ENCODE measurements at regions not wholly inside any gene's neighbourhood (a gene's known extent, or its start where the extent isn't known, plus 50 kb on each side); places are given as distances from the start of the nearest gene placed in this dataset.

DNA sequence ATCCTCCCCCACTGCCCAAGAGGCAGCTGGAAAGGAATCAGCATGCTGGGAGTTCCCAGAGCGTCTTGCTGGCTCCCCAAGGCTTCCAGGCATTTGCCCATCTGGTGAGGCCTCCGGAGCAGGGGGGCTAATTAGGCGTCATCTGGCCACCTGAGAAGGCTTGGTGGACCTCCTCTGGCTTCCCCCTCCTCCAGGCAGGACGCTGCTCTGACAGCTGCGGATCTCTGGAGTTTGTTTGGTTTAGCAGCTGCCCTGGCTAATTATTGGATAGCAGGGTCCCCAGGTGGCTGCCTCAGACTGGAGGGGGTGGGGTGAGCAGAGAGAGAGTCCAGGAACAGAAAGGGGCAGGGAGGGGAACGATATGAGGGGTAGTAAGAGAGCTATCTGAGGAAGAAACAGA, 425.2 kb upstream of the MEX3C start:
- Histone ChIP-seq H3K4me1 (ENCODE audit: control insufficient read depth in 1 of 2, low read depth in 2 of 2) (no peaks in the 10 kb centered on the region), H3K4me3 (no peak overlapping the region), H3K9me3 (no peaks in the 10 kb centered on the region), H3K27ac (no peak overlapping the region), H3K27me3 (replicated peaks; ENCODE audit: insufficient read depth) (no peaks in the 10 kb centered on the region), H3K36me3 (no peaks in the 10 kb centered on the region)
- ATAC-seq (ENCODE audit: insufficient number of reproducible peaks, low FRiP score, low read depth) = no peak
- no peak for DNase-seq (ENCODE audit: low spot score)
- TF ChIP-seq, protein P1, sequence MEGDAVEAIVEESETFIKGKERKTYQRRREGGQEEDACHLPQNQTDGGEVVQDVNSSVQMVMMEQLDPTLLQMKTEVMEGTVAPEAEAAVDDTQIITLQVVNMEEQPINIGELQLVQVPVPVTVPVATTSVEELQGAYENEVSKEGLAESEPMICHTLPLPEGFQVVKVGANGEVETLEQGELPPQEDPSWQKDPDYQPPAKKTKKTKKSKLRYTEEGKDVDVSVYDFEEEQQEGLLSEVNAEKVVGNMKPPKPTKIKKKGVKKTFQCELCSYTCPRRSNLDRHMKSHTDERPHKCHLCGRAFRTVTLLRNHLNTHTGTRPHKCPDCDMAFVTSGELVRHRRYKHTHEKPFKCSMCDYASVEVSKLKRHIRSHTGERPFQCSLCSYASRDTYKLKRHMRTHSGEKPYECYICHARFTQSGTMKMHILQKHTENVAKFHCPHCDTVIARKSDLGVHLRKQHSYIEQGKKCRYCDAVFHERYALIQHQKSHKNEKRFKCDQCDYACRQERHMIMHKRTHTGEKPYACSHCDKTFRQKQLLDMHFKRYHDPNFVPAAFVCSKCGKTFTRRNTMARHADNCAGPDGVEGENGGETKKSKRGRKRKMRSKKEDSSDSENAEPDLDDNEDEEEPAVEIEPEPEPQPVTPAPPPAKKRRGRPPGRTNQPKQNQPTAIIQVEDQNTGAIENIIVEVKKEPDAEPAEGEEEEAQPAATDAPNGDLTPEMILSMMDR (IDR thresholded peaks at IDR 0.05) = no peak

DNA sequence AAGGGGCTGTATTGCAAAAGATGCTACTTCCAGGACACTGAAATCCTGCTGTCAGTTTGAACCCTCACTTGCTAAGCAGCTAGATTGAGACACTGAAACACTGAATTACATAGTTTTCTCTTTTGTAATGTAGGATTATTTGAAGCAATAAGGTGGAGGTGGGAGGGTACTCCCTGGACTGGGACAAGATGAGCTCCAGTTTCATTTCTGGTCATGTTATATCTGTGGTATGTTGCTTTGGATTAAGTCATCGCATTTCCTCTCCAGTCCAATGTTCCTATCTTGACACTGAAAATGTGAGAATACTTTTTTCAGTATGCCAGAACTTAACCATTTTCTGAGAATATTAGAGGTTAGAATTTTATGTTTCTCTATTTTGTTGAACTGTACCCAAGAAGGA, 426.2 kb upstream of the MEX3C start:
- no peaks in the 10 kb centered on the region for H3K4me1 ChIP-seq (ENCODE audit: control insufficient read depth in 1 of 2, low read depth in 2 of 2)
- no peak overlapping the region for H3K4me3 ChIP-seq
- ATAC-seq (ENCODE audit: insufficient number of reproducible peaks, low FRiP score, low read depth) (no peak), DNase-seq (ENCODE audit: low spot score) (no peak)
- TF ChIP-seq, protein P1 (IDR thresholded peaks at IDR 0.05) = no peak
- H3K36me3 ChIP-seq = no peaks in the 10 kb centered on the region
- no peaks in the 10 kb centered on the region for H3K27me3 ChIP-seq (replicated peaks; ENCODE audit: insufficient read depth)
- no peak overlapping the region for H3K27ac ChIP-seq
- H3K9me3 ChIP-seq = no peaks in the 10 kb centered on the region

DNA sequence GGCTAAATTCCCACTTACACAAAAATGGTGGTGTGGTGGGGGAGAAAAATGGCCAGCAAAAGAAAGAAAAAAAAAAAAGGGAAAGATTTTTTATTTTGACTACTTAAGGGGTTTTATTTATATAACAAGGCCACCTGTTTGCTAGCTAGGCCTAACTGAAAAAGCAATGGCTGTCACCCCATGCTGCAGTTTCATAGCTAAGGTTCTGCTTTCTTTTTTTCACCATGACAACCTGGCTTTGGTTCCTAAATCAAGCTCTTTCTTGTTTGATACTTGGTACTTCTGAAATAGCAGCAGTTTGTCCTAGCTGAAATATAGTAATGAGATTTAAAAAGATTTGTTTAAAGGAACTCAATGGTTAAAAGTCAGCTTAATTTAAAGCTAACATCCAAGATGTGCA, 433.2 kb upstream of the MEX3C start:
- Histone ChIP-seq H3K9me3 (no peaks in the 10 kb centered on the region), H3K4me1 (ENCODE audit: control insufficient read depth in 1 of 2, low read depth in 2 of 2) (no peaks in the 10 kb centered on the region), H3K4me3 (no peak overlapping the region), H3K27me3 (replicated peaks; ENCODE audit: insufficient read depth) (no peaks in the 10 kb centered on the region), H3K27ac (no peak overlapping the region), H3K36me3 (no peaks in the 10 kb centered on the region)
- TF ChIP-seq, protein P1 (IDR thresholded peaks at IDR 0.05) = no peak
- no peak for ATAC-seq (ENCODE audit: insufficient number of reproducible peaks, low FRiP score, low read depth)
- DNase-seq (ENCODE audit: low spot score) = no peak

DNA sequence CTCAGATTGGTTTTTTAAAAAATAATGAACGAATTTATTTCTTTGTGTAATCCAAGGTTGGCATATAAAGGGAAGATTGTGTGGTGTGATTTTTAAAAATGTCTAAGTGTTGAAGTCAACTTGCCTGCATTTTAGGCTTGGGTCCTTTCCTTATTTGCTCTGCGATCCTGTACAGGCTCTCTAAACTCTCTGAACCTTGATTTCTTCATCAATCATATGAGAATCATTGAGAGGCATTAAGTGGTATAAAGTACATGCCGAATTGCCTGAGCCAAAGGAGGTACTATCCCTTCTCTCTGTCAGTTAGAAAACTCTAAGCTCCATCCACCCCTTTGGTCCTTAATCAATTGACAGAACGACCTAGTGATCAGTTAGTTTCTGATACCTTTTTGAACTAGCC, 440.4 kb upstream of the MEX3C start:
- DNase-seq (ENCODE audit: low spot score) (no peak), ATAC-seq (ENCODE audit: insufficient number of reproducible peaks, low FRiP score, low read depth) (no peak)
- TF ChIP-seq, protein P1 (IDR thresholded peaks at IDR 0.05) = no peak
- Histone ChIP-seq H3K27me3 (replicated peaks; ENCODE audit: insufficient read depth) (no peaks in the 10 kb centered on the region), H3K36me3 (no peaks in the 10 kb centered on the region), H3K4me3 (no peak overlapping the region), H3K4me1 (ENCODE audit: control insufficient read depth in 1 of 2, low read depth in 2 of 2) (no peaks in the 10 kb centered on the region), H3K27ac (no peak overlapping the region), H3K9me3 (no peaks in the 10 kb centered on the region)

DNA sequence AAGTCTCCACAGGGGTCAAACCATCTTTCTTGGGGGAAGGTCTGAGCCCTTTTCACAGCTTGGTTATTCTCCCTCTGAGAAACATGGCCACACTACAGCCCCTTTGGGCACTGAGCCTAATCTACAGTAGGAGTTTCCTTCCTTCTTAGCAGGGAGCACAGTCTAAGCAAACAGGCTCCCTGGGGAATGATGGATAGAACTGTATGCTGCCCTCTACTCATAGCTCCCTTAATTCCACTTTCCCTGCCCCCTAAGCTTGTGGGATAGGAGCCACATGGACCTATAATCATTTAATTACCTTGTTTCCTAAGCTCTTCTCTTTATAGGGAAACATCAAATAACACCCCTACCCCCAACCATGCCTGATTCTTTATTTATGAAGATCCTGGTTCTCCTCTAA, 442.1 kb upstream of the MEX3C start:
- H3K27me3 ChIP-seq (replicated peaks; ENCODE audit: insufficient read depth) = no peaks in the 10 kb centered on the region
- no peaks in the 10 kb centered on the region for H3K4me1 ChIP-seq (ENCODE audit: control insufficient read depth in 1 of 2, low read depth in 2 of 2)
- no peak overlapping the region for H3K27ac ChIP-seq
- TF ChIP-seq, protein P1 (IDR thresholded peaks at IDR 0.05) = no peak
- H3K9me3 ChIP-seq = no peaks in the 10 kb centered on the region
- no peak for DNase-seq (ENCODE audit: low spot score)
- no peaks in the 10 kb centered on the region for H3K36me3 ChIP-seq
- ATAC-seq (ENCODE audit: insufficient number of reproducible peaks, low FRiP score, low read depth) = no peak
- H3K4me3 ChIP-seq = no peak overlapping the region

Measured in thoracic aorta (tissue), 2 donors.